ENCODE measurements at regions not wholly inside any gene's neighbourhood (a gene's known extent, or its start where the extent isn't known, plus 50 kb on each side); places are given as distances from the start of the nearest gene placed in this dataset.

DNA sequence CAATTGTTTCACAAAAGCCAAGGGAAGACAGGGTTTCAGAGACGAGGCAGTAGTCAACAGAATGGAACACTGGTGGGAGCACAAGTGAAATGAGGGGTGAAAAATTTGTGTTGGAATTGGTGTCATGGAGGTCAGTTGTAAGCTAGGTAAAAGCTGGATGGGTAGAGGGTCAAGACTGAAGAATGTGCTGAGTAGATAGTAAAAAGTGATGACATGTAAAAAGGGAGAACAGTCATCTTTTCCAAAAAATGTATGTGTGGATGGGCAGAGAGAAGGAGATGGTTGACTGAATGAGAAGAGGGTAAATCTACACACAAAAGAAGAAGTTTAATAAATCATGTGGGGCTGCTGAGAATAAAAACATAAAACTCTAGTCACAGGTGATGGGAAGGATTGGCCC, 92.7 kb upstream of the COL3A1 start:
- H3K9me3 Mint-ChIP-seq (ENCODE audit: unreplicated experiment) = peaks cover 8% of the 10 kb centered on the region
- H3K36me3 Mint-ChIP-seq (ENCODE audit: insufficient read depth, unreplicated experiment) = no peaks in the 10 kb centered on the region
- CTCF ChIA-PET = no interaction called here
- intact Hi-C loops (cut with micrococcal nuclease) = no loop called here
- no peaks in the 10 kb centered on the region for H3K27me3 Mint-ChIP-seq (ENCODE audit: insufficient read depth, unreplicated experiment)
- H3K4me1 Mint-ChIP-seq (ENCODE audit: insufficient read depth, unreplicated experiment) = no peaks in the 10 kb centered on the region
- TF ChIP-seq, protein P1, sequence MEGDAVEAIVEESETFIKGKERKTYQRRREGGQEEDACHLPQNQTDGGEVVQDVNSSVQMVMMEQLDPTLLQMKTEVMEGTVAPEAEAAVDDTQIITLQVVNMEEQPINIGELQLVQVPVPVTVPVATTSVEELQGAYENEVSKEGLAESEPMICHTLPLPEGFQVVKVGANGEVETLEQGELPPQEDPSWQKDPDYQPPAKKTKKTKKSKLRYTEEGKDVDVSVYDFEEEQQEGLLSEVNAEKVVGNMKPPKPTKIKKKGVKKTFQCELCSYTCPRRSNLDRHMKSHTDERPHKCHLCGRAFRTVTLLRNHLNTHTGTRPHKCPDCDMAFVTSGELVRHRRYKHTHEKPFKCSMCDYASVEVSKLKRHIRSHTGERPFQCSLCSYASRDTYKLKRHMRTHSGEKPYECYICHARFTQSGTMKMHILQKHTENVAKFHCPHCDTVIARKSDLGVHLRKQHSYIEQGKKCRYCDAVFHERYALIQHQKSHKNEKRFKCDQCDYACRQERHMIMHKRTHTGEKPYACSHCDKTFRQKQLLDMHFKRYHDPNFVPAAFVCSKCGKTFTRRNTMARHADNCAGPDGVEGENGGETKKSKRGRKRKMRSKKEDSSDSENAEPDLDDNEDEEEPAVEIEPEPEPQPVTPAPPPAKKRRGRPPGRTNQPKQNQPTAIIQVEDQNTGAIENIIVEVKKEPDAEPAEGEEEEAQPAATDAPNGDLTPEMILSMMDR (IDR thresholded peaks at IDR 0.05; ENCODE audit: unreplicated experiment) = no peak
- BruUV-seq (replicated peaks) = no TSS peak
- no peak overlapping the region for H3K4me3 Mint-ChIP-seq (ENCODE audit: unreplicated experiment)
- POLR2A ChIA-PET = no interaction called here
- no peak overlapping the region for H3K27ac Mint-ChIP-seq (ENCODE audit: low read depth, unreplicated experiment)
- DNase-seq (ENCODE audit: unreplicated experiment) = no peak

DNA sequence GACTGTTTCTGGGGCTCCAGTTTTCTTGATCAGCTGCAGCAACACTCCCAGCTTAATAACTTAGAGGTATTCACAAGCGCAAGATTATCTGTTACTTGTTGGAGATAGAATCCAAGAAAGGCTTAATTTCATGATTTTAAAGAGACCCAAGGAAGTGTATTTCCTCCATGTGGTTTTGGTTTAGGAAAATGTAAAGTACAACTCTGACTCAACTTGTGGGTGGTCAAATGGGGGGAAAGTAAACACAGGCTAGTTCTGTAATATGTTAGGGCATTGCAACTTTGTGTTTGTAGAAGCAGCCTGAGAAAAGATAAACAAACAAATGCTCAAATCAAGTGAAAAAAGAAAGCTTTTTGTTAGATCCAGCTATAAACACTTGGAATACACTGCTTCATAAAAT, 90.1 kb upstream of the COL3A1 start:
- POLR2A ChIA-PET = no interaction called here
- H3K36me3 Mint-ChIP-seq (ENCODE audit: insufficient read depth, unreplicated experiment) = no peaks in the 10 kb centered on the region
- no peak overlapping the region for H3K4me3 Mint-ChIP-seq (ENCODE audit: unreplicated experiment)
- H3K27me3 Mint-ChIP-seq (ENCODE audit: insufficient read depth, unreplicated experiment) = no peaks in the 10 kb centered on the region
- peaks cover 8% of the 10 kb centered on the region for H3K9me3 Mint-ChIP-seq (ENCODE audit: unreplicated experiment)
- peak; percentile 25 for DNase-seq (ENCODE audit: unreplicated experiment)
- TF ChIP-seq, protein P1 (IDR thresholded peaks at IDR 0.05; ENCODE audit: unreplicated experiment) = no peak
- no peaks in the 10 kb centered on the region for H3K4me1 Mint-ChIP-seq (ENCODE audit: insufficient read depth, unreplicated experiment)
- intact Hi-C loops (cut with micrococcal nuclease) = no loop called here
- BruUV-seq (replicated peaks) = no TSS peak
- CTCF ChIA-PET = interaction anchor here (0.6 kb wide), 1 partner anchor 44 kb away, joined by 4 read pairs; no protein-coding TSS in a partner anchor
- no peak overlapping the region for H3K27ac Mint-ChIP-seq (ENCODE audit: low read depth, unreplicated experiment)

DNA sequence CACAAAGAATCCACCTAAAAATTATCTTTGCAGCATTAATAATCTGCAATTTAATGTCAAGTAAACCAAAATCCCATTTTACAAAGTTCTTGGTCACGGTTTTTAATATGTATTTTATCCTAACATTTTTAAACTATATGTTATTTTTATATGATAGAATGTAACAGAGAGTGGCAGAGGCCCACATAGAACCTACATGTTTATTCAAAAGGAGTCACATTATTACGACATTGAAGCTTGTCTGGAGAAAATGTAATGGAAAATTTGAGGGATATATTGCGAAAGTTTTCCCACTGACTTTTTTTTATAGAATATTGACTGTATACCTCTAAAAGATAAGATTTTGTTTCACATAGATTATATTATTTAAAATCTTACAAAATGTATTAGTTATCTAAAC, 89.7 kb upstream of the COL3A1 start:
- no peaks in the 10 kb centered on the region for H3K27me3 Mint-ChIP-seq (ENCODE audit: insufficient read depth, unreplicated experiment)
- ChIA-PET CTCF (no interaction called here), POLR2A (no interaction called here)
- no peak overlapping the region for H3K4me3 Mint-ChIP-seq (ENCODE audit: unreplicated experiment)
- H3K36me3 Mint-ChIP-seq (ENCODE audit: insufficient read depth, unreplicated experiment) = no peaks in the 10 kb centered on the region
- DNase-seq (ENCODE audit: unreplicated experiment) = peak; percentile 19
- no peaks in the 10 kb centered on the region for H3K4me1 Mint-ChIP-seq (ENCODE audit: insufficient read depth, unreplicated experiment)
- TF ChIP-seq, protein P1 (IDR thresholded peaks at IDR 0.05; ENCODE audit: unreplicated experiment) = no peak
- no peak overlapping the region for H3K27ac Mint-ChIP-seq (ENCODE audit: low read depth, unreplicated experiment)
- intact Hi-C loops (cut with micrococcal nuclease) = no loop called here
- peaks cover 8% of the 10 kb centered on the region for H3K9me3 Mint-ChIP-seq (ENCODE audit: unreplicated experiment)
- no TSS peak for BruUV-seq (replicated peaks)

DNA sequence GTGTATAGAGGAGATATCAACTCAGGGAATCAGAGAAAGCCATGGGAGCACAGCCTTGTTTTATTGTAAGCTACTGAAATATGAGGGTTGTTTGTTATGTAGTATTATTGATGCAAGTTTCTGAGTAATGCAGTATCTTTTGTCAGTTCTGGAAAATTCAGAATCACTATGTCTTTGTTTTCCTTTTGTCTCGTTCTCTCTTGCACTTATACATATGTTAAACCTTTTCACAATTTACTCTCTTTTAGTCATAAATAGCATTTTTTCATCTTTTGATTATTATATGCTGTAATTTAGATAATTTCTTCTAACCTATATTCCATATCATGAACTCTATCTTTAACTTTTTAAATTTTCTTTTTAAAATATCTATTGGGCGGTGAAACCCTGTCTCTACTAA, 85.0 kb upstream of the COL3A1 start:
- intact Hi-C loops (cut with micrococcal nuclease) = no loop called here
- no peak overlapping the region for H3K4me3 Mint-ChIP-seq (ENCODE audit: unreplicated experiment)
- no peaks in the 10 kb centered on the region for H3K36me3 Mint-ChIP-seq (ENCODE audit: insufficient read depth, unreplicated experiment)
- POLR2A ChIA-PET = no interaction called here
- no peaks in the 10 kb centered on the region for H3K4me1 Mint-ChIP-seq (ENCODE audit: insufficient read depth, unreplicated experiment)
- H3K27me3 Mint-ChIP-seq (ENCODE audit: insufficient read depth, unreplicated experiment) = no peaks in the 10 kb centered on the region
- BruUV-seq (replicated peaks) = no TSS peak
- no peak for DNase-seq (ENCODE audit: unreplicated experiment)
- H3K27ac Mint-ChIP-seq (ENCODE audit: low read depth, unreplicated experiment) = no peak overlapping the region
- H3K9me3 Mint-ChIP-seq (ENCODE audit: unreplicated experiment) = no peaks in the 10 kb centered on the region
- TF ChIP-seq, protein P1 (IDR thresholded peaks at IDR 0.05; ENCODE audit: unreplicated experiment) = no peak
- CTCF ChIA-PET = no interaction called here
